HG03457 (cell line): ENCODE measurements at regions not wholly inside any gene's neighbourhood (a gene's known extent, or its start where the extent isn't known, plus 50 kb on each side); places are given as distances from the start of the nearest gene placed in this dataset.

Source experiments
- ATAC-seq: cut with Tn5 transposase; IDR thresholded peaks from one replicate; pipeline ENCODE4 v1.9.1; 2021; ENCODE audit warnings: moderate number of reproducible peaks; ENCODE audit not compliant: unreplicated experiment

- no peak for ATAC-seq
Measured at GRCh38 chr5:34582371-34582770, 73.8 kb upstream of the RAI14 start.

DNA sequence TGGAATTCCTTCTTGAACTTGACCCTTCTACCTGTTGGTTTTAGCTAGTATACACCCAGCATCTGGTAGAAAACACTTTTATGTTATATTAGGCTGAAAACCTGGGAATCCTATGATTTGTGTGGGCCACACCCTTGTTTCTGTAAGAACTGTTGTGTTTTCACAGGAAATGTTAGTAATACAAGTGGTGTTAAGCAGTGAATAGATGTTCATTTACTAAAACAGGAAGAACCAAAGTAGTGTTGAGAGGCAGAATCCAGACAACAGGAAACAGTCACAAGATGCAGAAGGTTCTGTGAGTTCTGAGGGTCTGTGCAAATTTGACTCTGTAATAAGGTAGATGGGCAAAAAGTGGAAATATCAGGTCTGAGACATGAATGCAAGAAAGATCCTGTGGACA lies 73.0 kb upstream of the RAI14 start:
- no peak for ATAC-seq

GRCh38 chr5:34584165-34584564 lies 72.0 kb upstream of the RAI14 start:
- ATAC-seq = no peak

DNA sequence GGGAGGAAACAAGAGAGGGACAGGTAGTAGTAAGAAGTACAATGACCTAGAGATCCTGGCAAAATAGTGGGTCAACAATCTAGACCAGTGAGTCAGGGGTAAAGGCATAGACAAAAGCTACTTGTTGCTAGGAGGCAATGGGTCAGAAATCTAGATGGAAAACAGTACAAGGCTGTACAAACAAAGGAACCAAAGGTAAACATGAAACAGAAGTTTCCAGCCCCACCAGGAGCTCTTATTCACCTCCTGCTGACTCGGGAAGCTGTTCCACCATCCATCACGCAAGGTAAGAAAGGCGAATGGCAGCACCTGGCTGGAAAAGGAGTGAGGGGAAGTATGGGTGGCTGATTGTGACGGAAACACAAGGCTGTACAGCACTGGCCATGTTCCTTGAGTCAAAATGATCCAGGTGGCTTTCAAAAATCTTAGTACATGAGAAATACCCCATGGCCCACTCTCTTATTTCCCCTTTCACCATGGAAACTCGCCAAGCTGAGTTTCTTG lies 70.5 kb upstream of the RAI14 start:
- ATAC-seq = no peak

- no peak for ATAC-seq
Measured at GRCh38 chr5:34586117-34586885, 69.8 kb upstream of the RAI14 start.

GRCh38 chr5:34587355-34588241 lies 68.5 kb upstream of the RAI14 start:
- ATAC-seq = no peak

GRCh38 chr5:34589832-34590231 lies 66.3 kb upstream of the RAI14 start:
- ATAC-seq = no peak

- no peak for ATAC-seq
Measured at GRCh38 chr5:34591723-34592122, 64.4 kb upstream of the RAI14 start.

- ATAC-seq = no peak
Measured at GRCh38 chr5:34597034-34598027, 58.8 kb upstream of the RAI14 start.

DNA sequence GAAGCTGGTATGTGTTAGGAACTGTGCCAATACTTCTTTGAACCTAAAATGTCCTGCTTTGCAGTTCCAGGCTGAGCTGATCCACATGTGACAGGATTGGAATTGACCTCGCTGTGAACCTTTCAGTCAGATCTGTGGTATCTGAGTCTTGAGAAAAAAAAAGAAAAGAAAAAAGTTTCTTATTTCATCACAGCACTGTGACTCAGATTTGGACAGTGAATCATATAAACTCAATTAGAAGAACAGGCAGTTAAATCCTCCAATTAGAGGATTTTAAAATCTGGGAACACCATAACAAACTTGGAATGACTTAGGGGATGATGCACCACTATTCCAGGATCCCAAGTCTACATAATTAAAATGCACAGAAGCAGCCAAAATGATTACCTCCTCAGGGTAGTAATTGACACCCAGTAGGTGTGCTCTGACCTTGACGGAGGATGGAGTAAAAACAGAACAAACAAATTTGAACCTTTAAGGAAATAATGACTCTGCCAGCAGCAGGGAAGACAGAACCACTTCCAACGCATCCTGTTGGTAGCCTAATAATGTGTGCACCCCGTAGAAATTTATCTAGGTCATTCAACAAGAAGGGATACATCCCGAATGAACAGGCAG lies 57.8 kb upstream of the RAI14 start:
- no peak for ATAC-seq

DNA sequence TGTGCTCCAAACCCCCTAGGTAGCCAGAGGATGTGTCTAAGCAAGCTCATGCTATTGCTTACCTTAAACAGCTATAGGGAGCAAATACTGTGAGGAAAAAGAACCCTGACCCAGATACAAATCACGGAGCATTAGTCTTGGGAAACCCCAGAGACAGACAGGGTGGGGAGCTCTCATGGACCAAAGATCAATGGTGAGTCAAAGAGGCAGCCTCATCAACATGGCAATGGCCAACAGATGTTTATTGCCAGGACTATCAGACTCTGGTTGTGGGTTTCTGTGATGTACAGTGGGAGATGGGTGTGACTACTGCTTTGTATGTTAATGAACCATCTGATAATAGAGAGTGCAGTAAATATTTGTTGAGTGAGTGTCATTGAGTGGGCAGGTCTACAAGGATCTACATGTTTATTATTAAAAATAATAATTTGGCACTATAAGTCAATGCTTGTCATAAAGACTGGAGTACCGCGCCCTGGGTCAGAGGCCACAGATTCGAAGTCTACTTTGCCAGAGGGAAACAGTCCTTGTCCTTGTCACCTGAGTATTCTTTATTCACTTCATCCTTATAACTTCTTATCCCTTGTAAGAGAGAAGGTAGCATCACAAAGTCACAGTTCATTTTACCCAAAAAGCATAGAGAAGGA lies 56.5 kb upstream of the RAI14 start:
- ATAC-seq = no peak

DNA sequence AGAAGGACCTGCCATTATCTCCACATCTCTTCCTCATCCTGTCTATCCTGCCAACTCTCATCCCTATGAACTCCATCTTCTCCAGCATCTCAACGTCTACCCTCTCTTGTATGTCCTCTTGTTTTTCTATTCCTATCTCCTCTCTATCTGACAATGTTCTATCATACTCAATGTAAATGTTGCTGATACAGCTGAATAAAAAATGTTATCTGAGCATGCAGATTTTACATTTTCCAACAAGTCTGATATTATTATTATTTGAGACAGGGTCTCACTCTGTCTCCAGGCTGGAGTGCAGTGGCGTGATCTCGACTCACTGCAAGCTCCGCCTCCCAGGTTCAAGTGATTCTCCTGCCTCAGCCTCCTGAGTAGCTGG lies 56.0 kb upstream of the RAI14 start:
- no peak for ATAC-seq

- no peak for ATAC-seq
Measured at GRCh38 chr5:34603378-34603777, 52.8 kb upstream of the RAI14 start.

DNA sequence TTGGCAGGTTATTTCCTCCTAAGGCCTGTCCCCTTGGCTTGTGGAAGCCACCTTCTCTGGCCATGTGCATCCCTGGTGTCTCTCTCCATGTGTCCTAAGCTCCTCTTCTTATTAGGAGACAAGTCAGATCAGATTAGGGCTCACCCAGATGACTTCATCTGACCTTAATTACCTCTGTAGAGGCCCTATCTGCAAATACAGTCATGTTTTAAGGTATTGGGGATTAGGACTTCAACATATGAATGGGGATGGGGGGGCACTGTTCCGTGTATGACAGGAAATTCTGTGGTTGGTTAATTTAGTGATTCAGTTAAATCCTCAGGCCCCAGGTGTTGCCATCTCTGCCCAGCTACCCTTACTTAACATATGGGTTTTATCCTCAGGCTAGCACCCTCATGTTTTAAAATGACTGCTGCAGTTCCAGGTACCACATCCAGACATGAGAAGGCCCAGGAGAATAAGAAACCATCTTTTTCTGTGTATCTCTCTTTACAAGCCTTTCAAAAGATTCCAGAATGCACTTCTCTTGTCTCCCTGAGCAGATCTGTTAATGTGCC lies 51.9 kb upstream of the RAI14 start:
- no peak for ATAC-seq

DNA sequence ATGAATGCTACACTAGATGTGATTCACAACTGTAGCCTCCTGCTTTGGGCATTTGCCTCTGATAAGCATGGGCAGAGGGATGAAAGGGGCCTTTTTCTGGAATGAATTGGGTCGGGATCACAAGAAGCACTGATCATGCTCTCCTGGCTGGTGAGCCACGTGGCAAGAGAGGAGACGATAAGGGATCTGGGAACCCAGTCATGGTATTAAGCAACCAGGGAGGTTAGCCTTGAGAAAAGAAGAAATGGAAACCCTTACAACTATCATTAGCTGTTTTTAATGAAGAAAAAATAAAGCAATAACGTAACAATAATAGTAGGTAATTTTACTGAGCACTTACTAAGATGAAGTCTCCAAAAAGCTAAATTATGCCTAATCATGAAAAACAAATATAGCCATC lies 50.0 kb upstream of the RAI14 start:
- no peak for ATAC-seq
